ENCODE measurements at regions not wholly inside any gene's neighbourhood (a gene's known extent, or its start where the extent isn't known, plus 50 kb on each side); places are given as distances from the start of the nearest gene placed in this dataset.

GRCh38 chr6:80488190-80488589 lies 381.7 kb downstream of the BCKDHB start:
- TF ChIP-seq CTCF (IDR thresholded peaks at IDR 0.05) (no peak), POLR2A (IDR thresholded peaks at IDR 0.05) (no peak)

All from testis (tissue), 2 donors.